ENCODE measurements at regions not wholly inside any gene's neighbourhood (a gene's known extent, or its start where the extent isn't known, plus 50 kb on each side); places are given as distances from the start of the nearest gene placed in this dataset.
A peak's percentile ranks its signal among the peaks of the same experiment; 100 is the strongest.
"Not testable (repeated sequence)": the region's sequence is repeated elsewhere in the genome, so short reads cannot be mapped to it uniquely, and the experiment has no call there.

DNA sequence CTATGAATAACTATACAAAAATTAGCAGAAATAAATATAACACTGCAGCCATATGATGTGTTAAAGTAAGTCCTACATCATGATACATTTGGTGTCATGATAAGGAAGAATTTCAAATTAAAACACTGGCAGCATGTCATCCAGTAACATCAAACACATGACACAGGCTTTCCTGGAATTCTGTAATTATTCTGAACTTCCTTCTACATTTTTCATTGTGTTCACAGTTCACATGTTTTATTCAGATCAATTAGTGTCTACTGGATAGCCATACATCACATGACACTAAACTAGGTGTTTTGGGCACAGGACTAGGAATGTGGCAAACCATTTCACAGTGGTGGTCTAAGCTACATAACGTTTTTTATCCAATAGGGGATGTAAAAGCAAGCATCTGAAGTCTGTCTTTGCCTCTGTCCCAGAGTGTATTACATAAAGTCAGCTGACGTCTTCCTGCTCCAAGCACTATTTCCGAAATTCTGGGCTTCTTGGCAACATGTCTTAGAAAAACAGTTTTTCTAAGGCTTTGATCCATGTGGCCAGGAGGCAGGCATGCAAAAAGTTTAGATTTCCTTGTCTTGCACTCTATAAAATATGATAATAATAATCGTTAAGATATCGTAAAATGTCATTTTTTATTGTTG is 707.9 kb downstream of the CENPC start:
- no peak for DNase-seq (ENCODE audit: low read depth)

GRCh38 chr4:66829310-66829709 is 716.0 kb downstream of the CENPC start:
- no peak for DNase-seq (ENCODE audit: low read depth)

DNA sequence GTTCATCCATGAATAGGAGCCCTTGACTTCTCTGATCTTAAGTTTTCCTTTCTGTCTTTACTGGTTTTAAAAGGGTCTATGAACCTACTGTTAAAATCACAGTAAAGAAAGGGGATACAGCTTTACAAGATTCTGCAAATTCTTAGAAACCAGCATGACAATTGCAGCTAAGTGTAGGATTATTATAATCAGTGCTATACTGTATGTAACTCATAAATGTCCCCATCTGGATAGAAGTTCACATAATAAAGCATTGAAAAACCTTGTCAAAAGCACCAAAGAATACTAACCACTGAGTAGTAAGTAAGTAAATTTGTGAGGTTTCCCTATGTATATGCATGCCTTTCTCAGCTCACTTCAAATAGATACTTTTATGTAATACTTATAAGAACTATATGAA is 724.6 kb downstream of the CENPC start:
- no peak for DNase-seq (ENCODE audit: low read depth)

DNA sequence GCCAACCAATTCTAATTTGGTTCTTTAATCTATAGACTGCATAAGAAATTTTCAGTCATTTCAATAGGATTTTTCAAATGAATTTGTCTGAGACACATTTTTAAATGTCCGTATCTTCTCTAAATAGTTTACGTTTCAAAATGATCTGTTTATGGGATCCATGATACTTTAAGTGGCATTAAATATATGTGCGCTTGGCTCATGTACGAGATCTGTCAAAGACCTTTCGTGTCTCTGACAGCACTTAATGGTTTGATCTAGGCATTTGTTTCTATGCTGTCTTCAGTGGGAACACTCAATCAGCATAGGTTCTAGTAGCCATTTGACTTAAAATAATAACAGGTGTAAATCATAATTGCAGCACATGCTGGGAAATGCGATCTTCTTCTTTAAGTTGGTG is 731.0 kb downstream of the CENPC start:
- DNase-seq (ENCODE audit: low read depth): no peak

GRCh38 chr4:66805582-66805981 is 739.7 kb downstream of the CENPC start:
- no peak for DNase-seq (ENCODE audit: low read depth)

DNA sequence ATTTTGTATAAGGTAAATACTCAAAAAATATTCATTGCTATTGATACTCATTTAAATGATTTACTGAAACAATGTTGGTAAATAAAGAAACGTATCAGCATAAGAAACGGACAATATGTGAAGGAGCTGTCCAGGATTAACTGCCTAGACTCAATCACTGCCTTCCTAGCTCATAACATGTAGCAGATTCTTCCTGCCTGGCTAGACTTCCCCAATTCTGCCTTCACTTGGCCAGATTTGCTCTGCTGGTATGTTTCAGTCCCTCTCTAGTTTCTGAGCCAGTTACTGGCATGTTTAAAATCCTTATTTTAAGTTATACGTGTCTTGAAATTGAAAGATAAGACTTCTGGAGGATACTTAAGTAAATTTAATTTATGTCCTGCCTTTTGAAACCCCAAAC is 740.3 kb downstream of the CENPC start:
- DNase-seq (ENCODE audit: low read depth): no peak

DNA sequence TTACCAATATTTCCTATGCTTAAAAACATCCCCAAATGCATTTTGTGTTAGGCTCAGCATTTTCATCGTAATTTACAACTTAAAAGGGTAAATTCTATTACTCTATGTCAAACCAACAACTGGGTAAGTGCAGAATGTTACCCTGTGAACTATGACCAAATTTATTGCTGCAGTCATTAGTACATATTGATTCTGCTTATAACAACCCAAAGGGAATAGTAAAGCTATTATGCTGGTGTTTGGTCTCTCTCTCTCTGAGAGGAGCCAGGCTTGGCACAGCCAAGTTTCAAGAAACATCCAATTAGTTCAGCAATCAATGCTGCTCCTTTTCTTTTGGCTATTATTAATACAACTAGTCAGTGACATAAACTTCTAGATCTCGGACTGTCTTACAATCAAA is 747.7 kb downstream of the CENPC start:
- DNase-seq (ENCODE audit: low read depth): no peak

DNA sequence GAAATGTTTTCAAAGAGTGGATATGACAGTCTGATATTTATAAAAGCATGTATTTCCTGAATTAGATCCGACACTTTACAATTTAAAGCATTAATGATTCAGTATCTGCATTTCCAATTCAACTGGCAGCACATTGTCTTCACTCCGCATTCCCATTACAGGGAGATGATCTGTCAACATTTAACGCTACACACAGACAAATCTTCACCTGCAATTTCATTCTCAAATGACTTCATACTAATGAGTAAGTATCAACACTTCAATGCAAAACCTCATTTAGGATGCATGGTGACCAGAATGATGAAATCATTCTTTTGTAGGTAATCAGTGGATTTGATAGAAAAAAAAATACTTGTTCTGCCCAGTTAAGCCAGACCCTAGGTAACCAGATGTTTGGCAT is 749.6 kb downstream of the CENPC start:
- no peak for DNase-seq (ENCODE audit: low read depth)

GRCh38 chr4:66794390-66795034 is 750.8 kb downstream of the CENPC start:
- no peak for DNase-seq (ENCODE audit: low read depth)

DNA sequence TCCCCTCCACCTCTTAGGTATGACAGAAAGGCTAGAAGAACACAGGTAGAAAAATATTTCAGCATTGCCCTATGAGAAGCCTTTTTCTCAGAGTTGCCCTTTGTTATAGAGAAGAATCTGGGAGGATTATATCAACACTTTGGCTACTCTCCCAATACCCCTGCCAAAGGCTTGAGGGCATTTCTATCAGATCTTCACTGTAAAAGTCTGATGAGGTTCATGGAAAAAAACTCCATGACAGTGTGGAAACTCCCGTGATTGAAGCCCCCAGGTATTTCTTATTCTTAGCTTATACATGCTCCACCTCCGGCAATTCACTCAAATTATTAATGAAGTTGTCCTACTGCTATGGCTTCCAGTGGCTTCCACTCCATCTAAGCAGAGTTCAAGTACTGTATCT is 753.6 kb downstream of the CENPC start:
- no peak for DNase-seq (ENCODE audit: low read depth)

- no peak for DNase-seq (ENCODE audit: low read depth)
Observed at GRCh38 chr4:66785479-66785878, 759.8 kb downstream of the CENPC start.

- not testable (repeated sequence) for DNase-seq (ENCODE audit: low read depth)
Observed at GRCh38 chr4:66782751-66783150, 762.6 kb downstream of the CENPC start.

- no peak for DNase-seq (ENCODE audit: low read depth)
Observed at GRCh38 chr4:66777097-66777496, 768.2 kb downstream of the CENPC start.

- DNase-seq (ENCODE audit: low read depth): no peak
Observed at GRCh38 chr4:66769441-66769840, 775.9 kb downstream of the CENPC start.

- no peak for DNase-seq (ENCODE audit: low read depth)
Observed at GRCh38 chr4:66767442-66767841, 777.9 kb downstream of the CENPC start.

DNA sequence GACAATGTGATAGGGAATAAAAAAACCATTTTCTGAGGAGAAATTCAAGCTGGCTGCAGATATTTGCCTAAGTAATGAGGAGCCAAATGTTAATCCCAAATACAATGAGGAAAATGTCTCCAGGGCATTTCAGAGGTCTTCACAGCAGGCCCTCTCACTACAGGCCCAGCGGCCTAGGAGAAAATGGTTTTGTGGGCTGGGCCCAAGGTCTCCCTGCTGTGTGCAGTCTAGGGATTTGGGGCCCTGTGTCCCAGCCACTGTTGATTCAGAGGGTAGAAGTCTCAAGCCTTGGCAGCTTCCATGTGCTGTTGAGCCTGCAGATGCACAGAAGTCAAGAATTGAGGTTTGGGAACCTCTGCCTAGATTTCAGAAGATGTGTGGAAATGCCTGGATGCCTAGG is 778.7 kb downstream of the CENPC start:
- DNase-seq (ENCODE audit: low read depth): no peak

DNA sequence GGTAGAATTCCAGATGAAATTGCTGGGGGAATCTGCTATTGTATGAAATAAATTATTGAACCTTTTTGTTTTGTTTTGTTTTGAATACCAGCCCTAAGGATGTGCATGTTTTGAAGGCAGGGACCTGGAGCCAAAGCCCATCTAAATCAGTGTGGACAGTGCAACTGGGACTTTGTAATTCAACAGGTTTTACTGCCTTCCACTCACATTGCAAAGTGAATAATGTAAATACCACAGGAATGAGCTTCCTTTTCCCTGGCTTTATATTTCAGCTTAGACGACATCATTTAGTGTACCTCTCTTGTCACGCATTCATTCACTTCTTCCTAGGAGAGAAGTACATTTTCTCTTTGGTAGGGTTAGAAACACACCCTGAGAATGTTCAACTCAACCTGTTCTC is 795.0 kb downstream of the CENPC start:
- peak; percentile 0 for DNase-seq (ENCODE audit: low read depth)

- DNase-seq (ENCODE audit: low read depth): not testable (repeated sequence)
Observed at GRCh38 chr4:66746918-66747317, 798.4 kb downstream of the CENPC start.

DNA sequence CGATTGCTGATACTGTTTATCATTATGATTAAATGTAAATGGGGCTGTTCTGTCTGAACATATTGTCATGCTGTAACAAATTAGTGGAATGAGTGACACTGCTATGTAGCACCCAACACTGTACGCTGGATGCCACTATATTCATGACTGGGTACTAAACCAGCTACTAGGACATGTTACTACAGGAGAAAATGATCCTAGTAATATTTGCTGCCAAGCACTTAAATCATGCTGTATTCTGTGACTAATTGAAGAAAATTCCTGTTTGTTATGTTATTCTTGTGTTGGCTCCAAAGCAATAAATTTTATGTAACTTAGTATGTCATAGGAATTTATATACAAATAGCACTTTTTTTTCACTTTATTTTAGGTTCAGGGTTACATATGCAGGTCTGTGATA is 804.2 kb downstream of the CENPC start:
- DNase-seq (ENCODE audit: low read depth): peak; percentile 0

- DNase-seq (ENCODE audit: low read depth): no peak
Observed at GRCh38 chr4:66736606-66737005, 808.7 kb downstream of the CENPC start.

GRCh38 chr4:66728280-66728679 is 817.0 kb downstream of the CENPC start:
- no peak for DNase-seq (ENCODE audit: low read depth)

GRCh38 chr4:66712301-66712921 is 832.9 kb downstream of the CENPC start:
- not testable (repeated sequence) for DNase-seq (ENCODE audit: low read depth)

GRCh38 chr4:66704243-66704642 is 841.1 kb downstream of the CENPC start:
- no peak for DNase-seq (ENCODE audit: low read depth)

DNA sequence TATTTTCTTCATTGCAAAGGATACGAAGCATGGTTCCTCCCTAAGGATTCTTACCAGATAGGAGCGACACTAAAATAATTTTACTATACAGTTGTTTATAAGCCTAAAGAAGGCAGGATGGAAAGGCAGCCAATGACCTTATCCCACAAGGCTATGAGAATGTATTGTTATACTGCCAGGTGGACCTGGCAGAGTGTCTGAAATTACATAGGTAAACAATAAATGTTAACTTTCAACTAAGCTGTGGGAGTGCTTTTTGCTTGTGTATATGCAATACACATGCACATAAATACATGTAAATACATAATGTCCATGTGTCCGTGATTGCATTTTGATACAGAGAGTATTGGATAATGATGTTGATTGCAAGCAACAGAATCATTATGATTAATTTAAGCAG is 850.6 kb downstream of the CENPC start:
- no peak for DNase-seq (ENCODE audit: low read depth)

Data from iris pigment epithelial cell (primary cell).